SK-N-SH treated with all-trans-retinoic acid at 6 μM for 48 hours (cell line): ENCODE measurements at regions not wholly inside any gene's neighbourhood (a gene's known extent, or its start where the extent isn't known, plus 50 kb on each side); places are given as distances from the start of the nearest gene placed in this dataset.

ENCODE experiments used
- ATAC-seq: fragments of 200-7000 bp; cut with Tn5 transposase; 3 replicates; pipeline ENCODE4 v1.9.1; 2020; ENCODE audit warnings: mild to moderate bottlenecking, moderate library complexity
- ARNTL ChIP-seq: fragments of 450-650 bp; formaldehyde crosslinking; IDR thresholded peaks from 2 replicates; pipeline ENCODE4 v1.5.0; 2020; ENCODE audit warnings: low read depth, mild to moderate bottlenecking, moderate library complexity, borderline replicate concordance
- BACH2 ChIP-seq: fragments of 250-450 bp; sonication (Bioruptor Pico); IDR thresholded peaks from 2 replicates; pipeline ENCODE4 v1.9.0; 2021; ENCODE audit warnings: mild to moderate bottlenecking, borderline replicate concordance
- CREB5 ChIP-seq: fragments of 250-450 bp; sonication (Bioruptor Pico); IDR thresholded peaks from 2 replicates; pipeline ENCODE4 v1.5.1; 2020; ENCODE audit warnings: low read depth, mild to moderate bottlenecking, moderate library complexity
- CSDC2 ChIP-seq: fragments of 250-450 bp; sonication (Bioruptor Pico); IDR thresholded peaks from 2 replicates; pipeline ENCODE4 v1.5.0; 2020; ENCODE audit warnings: mild to moderate bottlenecking, moderate library complexity
- ESRRG ChIP-seq: fragments of 250-450 bp; sonication (Bioruptor Pico); IDR thresholded peaks from 2 replicates; pipeline ENCODE4 v1.6.1; 2021; ENCODE audit warnings: mild to moderate bottlenecking
- GLIS3 ChIP-seq: fragments of 250-450 bp; sonication (Bioruptor Pico); IDR thresholded peaks from 2 replicates; pipeline ENCODE4 v1.5.0; 2020; ENCODE audit warnings: mild to moderate bottlenecking, moderate library complexity
- ISL1 ChIP-seq: fragments of 250-450 bp; sonication (Bioruptor Pico); IDR thresholded peaks from 2 replicates; pipeline ENCODE4 v2.1.2; 2022; ENCODE audit warnings: mild to moderate bottlenecking, moderate library complexity
- OSR1 ChIP-seq: fragments of 250-450 bp; sonication (Bioruptor Pico); IDR thresholded peaks from 2 replicates; pipeline ENCODE4 v1.8.0; 2022; ENCODE audit warnings: moderate library complexity, mild to moderate bottlenecking, inconsistent platforms
- PPARA ChIP-seq: fragments of 250-450 bp; sonication (Bioruptor Pico); IDR thresholded peaks from 2 replicates; pipeline ENCODE4 v1.5.0; 2020; ENCODE audit warnings: mild to moderate bottlenecking, borderline replicate concordance
- RARB ChIP-seq: fragments of 250-450 bp; sonication (Bioruptor Pico); IDR thresholded peaks from 2 replicates; pipeline ENCODE4 v1.8.0; 2021; ENCODE audit warnings: mild to moderate bottlenecking, moderate library complexity
- SNAI2 ChIP-seq: fragments of 250-450 bp; sonication (Bioruptor Pico); IDR thresholded peaks from 2 replicates; pipeline ENCODE4 v1.5.0; 2020; ENCODE audit warnings: mild to moderate bottlenecking, moderate library complexity
- TCF4 ChIP-seq: fragments of 250-450 bp; sonication (Bioruptor Pico); IDR thresholded peaks from 2 replicates; pipeline ENCODE4 v1.8.0; 2021; ENCODE audit warnings: mild to moderate bottlenecking, moderate library complexity, borderline replicate concordance
- TOX ChIP-seq: fragments of 250-450 bp; sonication (Bioruptor Pico); IDR thresholded peaks from 2 replicates; pipeline ENCODE4 v1.8.0; 2021; ENCODE audit warnings: mild to moderate bottlenecking, moderate library complexity, borderline replicate concordance
- ZC3H10 ChIP-seq: fragments of 250-450 bp; sonication (Bioruptor Pico); IDR thresholded peaks from 2 replicates; pipeline ENCODE4 v1.5.1; 2021; ENCODE audit warnings: mild to moderate bottlenecking, moderate library complexity
- ZFP3 ChIP-seq: fragments of 250-450 bp; sonication (Bioruptor Pico); IDR thresholded peaks from 2 replicates; pipeline ENCODE4 v1.5.0; 2020; ENCODE audit warnings: mild to moderate bottlenecking, moderate library complexity
- ZFP30 ChIP-seq: fragments of 450-650 bp; formaldehyde crosslinking; IDR thresholded peaks from 2 replicates; pipeline ENCODE4 v1.5.0; 2022; ENCODE audit warnings: mild to moderate bottlenecking, moderate library complexity
- ZNF565 ChIP-seq: fragments of 450-650 bp; formaldehyde crosslinking; conservative IDR thresholded peaks from 2 replicates; pipeline ENCODE4 v1.5.0; 2020; ENCODE audit warnings: low read depth, mild to moderate bottlenecking, moderate library complexity
- ZNF70 ChIP-seq: fragments of 450-650 bp; formaldehyde crosslinking; IDR thresholded peaks from 2 replicates; pipeline ENCODE4 v1.5.0; 2020; ENCODE audit warnings: mild to moderate bottlenecking, moderate library complexity
- ZNF8 ChIP-seq: fragments of 450-650 bp; formaldehyde crosslinking; IDR thresholded peaks from 2 replicates; pipeline ENCODE4 v1.5.0; 2020; ENCODE audit warnings: mild to moderate bottlenecking, moderate library complexity
- TF ChIP-seq, protein P1 (sequence below): fragments of 250-450 bp; sonication (Bioruptor Pico); IDR thresholded peaks from 2 replicates; pipeline ENCODE4 v1.8.0; 2021; ENCODE audit warnings: low read depth, mild to moderate bottlenecking, moderate library complexity, borderline replicate concordance
- TF ChIP-seq, protein P2 (sequence below): fragments of 250-450 bp; sonication (Bioruptor Pico); IDR thresholded peaks from 2 replicates; pipeline ENCODE4 v1.5.1; 2021; ENCODE audit warnings: mild to moderate bottlenecking, moderate library complexity
- TF ChIP-seq, protein P3 (sequence below): fragments of 250-450 bp; sonication (Bioruptor Pico); IDR thresholded peaks from 2 replicates; pipeline ENCODE4 v1.8.0; 2020; ENCODE audit warnings: mild to moderate bottlenecking, moderate library complexity, borderline replicate concordance

GRCh38 chr5:74341221-74341620, 299.3 kb downstream of the ENC1 start:
- no peak for ATAC-seq
- TF ChIP-seq TOX (CRISPR knock-in tag) (no peak), ZNF565 (no peak), OSR1 (CRISPR knock-in tag) (no peak), PPARA (CRISPR knock-in tag) (no peak), ISL1 (no peak), ZC3H10 (no peak), GLIS3 (no peak), RARB (CRISPR knock-in tag) (no peak), ZFP3 (CRISPR knock-in tag) (no peak), ESRRG (no peak), ZNF70 (CRISPR knock-in tag) (no peak), ARNTL (CRISPR knock-in tag) (no peak), TCF4 (CRISPR knock-in tag) (no peak), ZFP30 (CRISPR knock-in tag) (no peak), BACH2 (CRISPR knock-in tag) (no peak)
- TF ChIP-seq, protein P1, sequence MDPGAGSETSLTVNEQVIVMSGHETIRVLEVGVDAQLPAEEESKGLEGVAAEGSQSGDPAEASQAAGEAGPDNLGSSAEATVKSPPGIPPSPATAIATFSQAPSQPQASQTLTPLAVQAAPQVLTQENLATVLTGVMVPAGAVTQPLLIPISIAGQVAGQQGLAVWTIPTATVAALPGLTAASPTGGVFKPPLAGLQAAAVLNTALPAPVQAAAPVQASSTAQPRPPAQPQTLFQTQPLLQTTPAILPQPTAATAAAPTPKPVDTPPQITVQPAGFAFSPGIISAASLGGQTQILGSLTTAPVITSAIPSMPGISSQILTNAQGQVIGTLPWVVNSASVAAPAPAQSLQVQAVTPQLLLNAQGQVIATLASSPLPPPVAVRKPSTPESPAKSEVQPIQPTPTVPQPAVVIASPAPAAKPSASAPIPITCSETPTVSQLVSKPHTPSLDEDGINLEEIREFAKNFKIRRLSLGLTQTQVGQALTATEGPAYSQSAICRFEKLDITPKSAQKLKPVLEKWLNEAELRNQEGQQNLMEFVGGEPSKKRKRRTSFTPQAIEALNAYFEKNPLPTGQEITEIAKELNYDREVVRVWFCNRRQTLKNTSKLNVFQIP (CRISPR knock-in tag), result no peak
- TF ChIP-seq, protein P2, sequence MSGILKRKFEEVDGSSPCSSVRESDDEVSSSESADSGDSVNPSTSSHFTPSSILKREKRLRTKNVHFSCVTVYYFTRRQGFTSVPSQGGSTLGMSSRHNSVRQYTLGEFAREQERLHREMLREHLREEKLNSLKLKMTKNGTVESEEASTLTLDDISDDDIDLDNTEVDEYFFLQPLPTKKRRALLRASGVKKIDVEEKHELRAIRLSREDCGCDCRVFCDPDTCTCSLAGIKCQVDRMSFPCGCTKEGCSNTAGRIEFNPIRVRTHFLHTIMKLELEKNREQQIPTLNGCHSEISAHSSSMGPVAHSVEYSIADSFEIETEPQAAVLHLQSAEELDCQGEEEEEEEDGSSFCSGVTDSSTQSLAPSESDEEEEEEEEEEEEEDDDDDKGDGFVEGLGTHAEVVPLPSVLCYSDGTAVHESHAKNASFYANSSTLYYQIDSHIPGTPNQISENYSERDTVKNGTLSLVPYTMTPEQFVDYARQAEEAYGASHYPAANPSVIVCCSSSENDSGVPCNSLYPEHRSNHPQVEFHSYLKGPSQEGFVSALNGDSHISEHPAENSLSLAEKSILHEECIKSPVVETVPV (CRISPR knock-in tag), result no peak
- TF ChIP-seq, protein P3, sequence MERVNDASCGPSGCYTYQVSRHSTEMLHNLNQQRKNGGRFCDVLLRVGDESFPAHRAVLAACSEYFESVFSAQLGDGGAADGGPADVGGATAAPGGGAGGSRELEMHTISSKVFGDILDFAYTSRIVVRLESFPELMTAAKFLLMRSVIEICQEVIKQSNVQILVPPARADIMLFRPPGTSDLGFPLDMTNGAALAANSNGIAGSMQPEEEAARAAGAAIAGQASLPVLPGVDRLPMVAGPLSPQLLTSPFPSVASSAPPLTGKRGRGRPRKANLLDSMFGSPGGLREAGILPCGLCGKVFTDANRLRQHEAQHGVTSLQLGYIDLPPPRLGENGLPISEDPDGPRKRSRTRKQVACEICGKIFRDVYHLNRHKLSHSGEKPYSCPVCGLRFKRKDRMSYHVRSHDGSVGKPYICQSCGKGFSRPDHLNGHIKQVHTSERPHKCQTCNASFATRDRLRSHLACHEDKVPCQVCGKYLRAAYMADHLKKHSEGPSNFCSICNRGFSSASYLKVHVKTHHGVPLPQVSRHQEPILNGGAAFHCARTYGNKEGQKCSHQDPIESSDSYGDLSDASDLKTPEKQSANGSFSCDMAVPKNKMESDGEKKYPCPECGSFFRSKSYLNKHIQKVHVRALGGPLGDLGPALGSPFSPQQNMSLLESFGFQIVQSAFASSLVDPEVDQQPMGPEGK (CRISPR knock-in tag), result no peak

GRCh38 chr5:74340476-74340875, 300.1 kb downstream of the ENC1 start:
- TF ChIP-seq PPARA (CRISPR knock-in tag) (no peak), ZNF565 (no peak), RARB (CRISPR knock-in tag) (no peak), ZFP30 (CRISPR knock-in tag) (no peak), OSR1 (CRISPR knock-in tag) (no peak), CREB5 (no peak), ZFP3 (CRISPR knock-in tag) (no peak), GLIS3 (no peak), CSDC2 (CRISPR knock-in tag) (no peak), SNAI2 (CRISPR knock-in tag) (no peak), ARNTL (CRISPR knock-in tag) (no peak), BACH2 (CRISPR knock-in tag) (no peak), TOX (CRISPR knock-in tag) (no peak), ISL1 (no peak), ZC3H10 (no peak)
- TF ChIP-seq, protein P3 (CRISPR knock-in tag), result no peak
- no peak for ATAC-seq

DNA sequence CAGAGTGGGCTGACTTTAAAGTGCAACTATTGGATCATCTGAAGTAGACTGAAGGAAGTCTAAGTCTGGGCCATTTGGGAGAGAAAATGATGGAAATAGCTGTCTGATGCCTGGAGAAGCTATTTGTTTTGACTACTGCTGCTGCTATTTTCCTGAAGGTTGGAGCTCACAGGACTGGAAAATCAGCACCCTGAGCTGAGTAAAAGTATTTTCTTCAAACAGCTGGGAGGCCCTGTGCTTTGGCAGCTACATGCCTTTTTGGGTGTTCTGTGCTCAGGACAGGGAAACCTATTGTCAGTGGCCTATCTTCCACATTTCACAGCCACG, 302.6 kb downstream of the ENC1 start:
- TF ChIP-seq SNAI2 (CRISPR knock-in tag) (no peak), ZNF8 (CRISPR knock-in tag) (no peak), TCF4 (CRISPR knock-in tag) (no peak), CSDC2 (CRISPR knock-in tag) (no peak), ZFP3 (CRISPR knock-in tag) (no peak), CREB5 (no peak), ZC3H10 (no peak), ESRRG (no peak), TOX (CRISPR knock-in tag) (no peak), ZNF70 (CRISPR knock-in tag) (no peak)
- TF ChIP-seq, protein P2 (CRISPR knock-in tag), result no peak
- TF ChIP-seq, protein P3 (CRISPR knock-in tag), result no peak
- TF ChIP-seq, all 23 proteins: peak for 0
- ATAC-seq, result no peak
